HG03460 (cell line): ENCODE measurements at regions not wholly inside any gene's neighbourhood (a gene's known extent, or its start where the extent isn't known, plus 50 kb on each side); places are given as distances from the start of the nearest gene placed in this dataset.

Source experiments
- ATAC-seq: cut with Tn5 transposase; IDR thresholded peaks from one replicate; pipeline ENCODE4 v1.9.1; 2021; ENCODE audit not compliant: unreplicated experiment

DNA sequence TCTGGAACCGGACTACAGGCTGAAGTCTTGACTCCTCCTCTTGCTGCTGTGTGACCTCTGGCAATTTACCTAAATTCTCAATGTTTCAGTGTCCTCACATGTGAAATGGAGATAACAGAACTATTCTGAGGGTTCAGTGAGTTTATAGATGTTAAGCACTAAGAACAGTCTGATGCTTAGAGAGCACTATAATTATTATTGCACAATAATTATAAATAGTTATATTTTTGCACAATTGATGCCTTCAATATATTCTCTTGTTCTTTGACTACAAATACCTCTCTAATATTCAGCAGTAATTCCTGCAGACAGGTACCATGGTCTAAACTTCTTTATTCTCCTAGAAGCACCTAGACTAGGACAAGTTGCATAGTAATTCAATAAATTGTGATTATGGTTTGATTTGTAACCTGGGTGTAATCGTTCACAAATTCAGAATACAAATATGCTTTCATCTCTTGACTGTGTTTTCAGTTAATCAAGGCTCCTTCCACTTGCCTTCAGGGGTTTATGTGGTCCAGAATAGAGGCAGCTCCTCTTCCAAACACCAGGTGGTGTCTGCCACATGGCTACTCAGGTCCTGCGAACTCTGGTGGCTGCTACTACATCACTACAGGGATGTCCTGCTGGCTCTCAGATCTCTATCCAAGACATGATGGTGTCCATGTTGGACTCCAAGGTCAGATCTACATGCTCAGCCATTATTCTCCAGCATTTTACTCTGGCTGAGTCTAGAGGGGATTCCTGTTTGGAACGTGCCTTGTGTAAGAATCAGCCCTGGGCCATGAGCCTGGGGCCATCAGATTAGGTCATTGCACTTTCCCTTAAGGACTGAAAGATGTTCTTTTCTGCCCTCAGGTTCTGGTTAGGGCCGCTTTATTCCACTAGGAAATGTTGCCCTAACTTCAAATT, 103.4 kb downstream of the QRFPR start:
- no peak for ATAC-seq

- ATAC-seq = no peak
Measured at GRCh38 chr4:121273191-121273590, 107.6 kb downstream of the QRFPR start.

- peak; percentile 88 for ATAC-seq
Measured at GRCh38 chr4:121272526-121272925, 108.3 kb downstream of the QRFPR start.

- no peak for ATAC-seq
Measured at GRCh38 chr4:121270389-121270788, 106.3 kb upstream of the TNIP3 start.

DNA sequence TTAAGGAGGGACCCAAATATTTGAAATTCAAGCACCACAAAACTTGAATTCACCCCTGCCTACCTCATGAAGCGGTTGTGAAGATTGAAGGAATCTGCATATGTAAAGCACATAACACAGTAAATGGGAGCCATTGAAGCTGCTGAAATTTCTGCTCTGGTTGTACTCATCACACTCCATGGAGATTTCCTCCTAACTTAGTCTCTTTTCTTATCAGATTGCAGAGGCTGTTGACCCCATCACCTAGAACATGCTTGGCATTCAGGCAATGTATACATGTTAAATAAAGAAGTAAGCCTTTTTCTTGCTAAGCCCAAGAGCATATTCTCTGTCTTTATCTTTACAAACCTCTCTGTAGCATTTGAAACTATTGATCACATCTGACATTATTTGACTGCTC, 104.9 kb upstream of the TNIP3 start:
- no peak for ATAC-seq

GRCh38 chr4:121266982-121267381, 102.9 kb upstream of the TNIP3 start:
- no peak for ATAC-seq

GRCh38 chr4:121256887-121257466, 92.9 kb upstream of the TNIP3 start:
- ATAC-seq = no peak

DNA sequence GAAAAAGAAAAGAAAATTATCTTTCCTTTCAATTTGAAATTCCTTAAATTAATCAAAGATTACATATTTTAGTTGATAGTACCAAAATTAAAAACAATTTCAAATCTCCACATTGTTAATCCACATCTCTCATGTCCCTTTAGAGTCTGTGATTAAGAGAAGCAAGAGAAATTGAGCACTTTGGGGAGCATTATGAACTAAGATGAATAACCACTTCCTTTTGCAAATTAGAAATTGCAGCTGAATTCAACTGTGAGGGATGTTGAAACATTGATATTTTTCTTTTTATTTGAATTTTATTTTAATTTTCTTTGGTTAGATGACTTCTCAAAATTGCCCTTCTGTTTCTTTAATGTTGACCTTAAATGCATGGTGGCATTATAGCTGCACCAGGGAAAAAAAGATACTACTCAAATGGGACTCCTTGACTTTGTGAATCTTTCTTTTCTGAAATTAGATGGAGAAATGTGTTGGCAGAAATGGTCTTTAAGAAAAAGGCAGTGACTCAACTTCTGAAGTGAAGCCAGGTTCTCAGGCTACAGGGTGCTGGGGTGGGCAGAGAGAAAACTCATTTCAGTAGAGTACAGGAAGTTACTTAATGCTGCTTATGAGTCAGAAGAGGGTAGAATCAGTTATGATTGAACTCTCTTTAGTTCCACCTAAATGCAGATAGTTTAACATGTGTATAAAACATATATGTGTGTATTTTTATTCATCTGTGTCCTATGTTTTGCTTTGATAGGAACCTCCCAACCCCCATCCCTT, 92.0 kb upstream of the TNIP3 start:
- peak; percentile 98 for ATAC-seq

- no peak for ATAC-seq
Measured at GRCh38 chr4:121253961-121254360, 89.8 kb upstream of the TNIP3 start.

DNA sequence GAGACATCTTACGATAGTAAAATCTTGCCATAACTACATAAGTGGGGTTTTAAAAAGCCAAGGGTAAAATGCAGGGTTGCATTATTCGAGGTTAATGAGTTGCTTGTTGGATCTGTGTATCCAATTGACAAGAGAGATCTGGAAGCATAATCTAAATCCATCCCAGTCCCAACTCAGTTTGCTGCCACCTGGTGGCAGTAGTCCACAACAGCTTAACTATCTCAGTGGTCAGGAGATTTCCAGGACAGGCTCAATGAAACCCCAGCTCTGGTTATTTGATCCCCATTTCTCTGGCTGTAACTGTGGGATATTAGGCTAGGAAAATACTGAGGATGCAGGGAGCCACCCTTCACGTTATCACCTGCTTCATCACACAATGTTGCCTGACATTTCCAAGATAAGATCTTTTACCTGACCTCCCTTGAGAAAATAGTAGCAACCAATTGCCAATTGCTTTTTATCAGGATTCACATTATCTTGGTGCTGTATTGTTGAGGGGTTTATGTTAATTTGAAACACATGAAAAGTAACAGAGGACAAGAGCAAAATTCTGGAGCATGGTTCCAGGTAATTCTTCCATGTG, 88.2 kb upstream of the TNIP3 start:
- no peak for ATAC-seq

- ATAC-seq = no peak
Measured at GRCh38 chr4:121248747-121249146, 84.6 kb upstream of the TNIP3 start.

GRCh38 chr4:121246698-121247097, 82.6 kb upstream of the TNIP3 start:
- no peak for ATAC-seq

- ATAC-seq = no peak
Measured at GRCh38 chr4:121243485-121243884, 79.4 kb upstream of the TNIP3 start.

DNA sequence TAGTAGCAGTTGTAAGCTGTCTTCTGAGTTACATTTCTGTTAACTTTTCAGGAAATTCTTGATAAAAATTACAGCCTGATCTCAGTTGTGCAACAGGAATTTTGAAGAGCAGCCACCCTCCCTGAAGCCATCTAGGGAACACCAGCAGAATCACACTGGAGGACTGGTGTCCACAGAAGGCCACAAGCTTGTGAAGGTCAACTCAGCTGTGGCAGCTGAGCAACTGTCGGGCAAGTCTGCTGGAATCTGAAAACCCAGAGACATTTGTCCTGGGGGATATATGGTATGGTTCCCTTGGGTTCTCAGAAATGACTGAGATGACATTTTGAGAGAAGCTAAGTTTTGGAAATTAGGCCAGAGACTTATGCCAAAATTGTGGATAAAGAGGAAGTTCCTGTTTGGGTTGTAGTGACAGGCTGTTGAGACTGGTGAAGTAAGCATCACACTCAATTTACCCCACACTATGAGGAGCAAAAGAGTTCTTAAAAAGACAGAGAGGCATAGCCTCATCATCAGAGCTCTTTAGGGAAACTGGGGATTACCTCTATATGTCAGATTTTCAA, 78.1 kb upstream of the TNIP3 start:
- no peak for ATAC-seq

GRCh38 chr4:121239951-121240350, 75.8 kb upstream of the TNIP3 start:
- ATAC-seq = no peak

GRCh38 chr4:121238461-121238860, 74.3 kb upstream of the TNIP3 start:
- no peak for ATAC-seq

DNA sequence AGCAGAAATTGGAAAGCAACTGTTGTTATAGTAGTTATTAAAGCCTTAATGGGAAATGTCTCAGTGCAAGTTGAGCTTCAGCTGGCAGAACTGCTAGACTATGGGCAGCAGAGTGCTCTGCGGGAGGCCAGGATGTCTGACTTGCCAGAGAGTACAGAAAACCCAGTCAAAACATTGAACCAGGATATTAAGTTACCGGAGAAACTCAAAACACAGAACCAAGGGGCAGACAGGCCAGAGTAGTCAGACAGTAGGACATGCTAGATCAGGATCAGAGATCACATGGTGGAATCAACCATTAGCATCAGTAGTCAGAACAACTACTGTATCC, 72.9 kb upstream of the TNIP3 start:
- no peak for ATAC-seq

- no peak for ATAC-seq
Measured at GRCh38 chr4:121236353-121237068, 72.4 kb upstream of the TNIP3 start.

DNA sequence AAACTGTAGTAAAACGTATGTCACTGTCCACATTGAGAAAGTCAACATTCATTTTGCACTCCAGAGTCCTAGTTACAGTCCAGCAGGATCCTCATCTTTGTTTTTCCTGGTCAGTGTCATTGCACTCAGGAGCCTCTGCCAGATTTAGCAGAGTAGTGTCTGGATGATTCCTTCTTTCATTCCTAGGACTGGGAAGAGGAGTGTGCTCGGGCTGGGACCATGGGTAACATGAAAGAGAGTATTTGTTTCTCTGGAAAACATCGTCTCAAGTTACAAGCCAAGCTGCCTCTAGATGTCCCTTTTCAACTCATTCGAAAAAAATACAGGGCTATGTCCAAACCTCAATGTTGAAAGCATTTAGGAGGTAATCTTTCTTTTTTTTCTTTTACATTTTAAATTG, 69.9 kb upstream of the TNIP3 start:
- ATAC-seq = no peak

- no peak for ATAC-seq
Measured at GRCh38 chr4:121229993-121230392, 65.9 kb upstream of the TNIP3 start.

GRCh38 chr4:121228848-121229247, 64.7 kb upstream of the TNIP3 start:
- ATAC-seq = no peak
